NCI-H774 (cell line): ENCODE measurements at regions not wholly inside any gene's neighbourhood (a gene's known extent, or its start where the extent isn't known, plus 50 kb on each side); places are given as distances from the start of the nearest gene placed in this dataset.
"Not testable (repeated sequence)": the region's sequence is repeated elsewhere in the genome, so short reads cannot be mapped to it uniquely, and the experiment has no call there.

Experiments used
- DNase-seq: peaks from one replicate; lab custom pipeline; 2025; lab: John Stamatoyannopoulos, UW

- no peak for DNase-seq
Measured at GRCh38 chr5:158602981-158603380, 496.7 kb downstream of the EBF1 start.

GRCh38 chr5:158601118-158601517, 498.6 kb downstream of the EBF1 start:
- no peak for DNase-seq

- DNase-seq, result no peak
Measured at GRCh38 chr5:158600679-158601078, 499.0 kb downstream of the EBF1 start.

- no peak for DNase-seq
Measured at GRCh38 chr5:158599157-158599556, 500.6 kb downstream of the EBF1 start.

- DNase-seq, result no peak
Measured at GRCh38 chr5:158594595-158595242, 505.0 kb downstream of the EBF1 start.

GRCh38 chr5:158593925-158594324, 505.8 kb downstream of the EBF1 start:
- DNase-seq, result no peak

- DNase-seq, result no peak
Measured at GRCh38 chr5:158591301-158591863, 508.3 kb downstream of the EBF1 start.

GRCh38 chr5:158590746-158591300, 508.9 kb downstream of the EBF1 start:
- no peak for DNase-seq

GRCh38 chr5:158589939-158590338, 509.8 kb downstream of the EBF1 start:
- no peak for DNase-seq

GRCh38 chr5:158588617-158589016, 511.1 kb downstream of the EBF1 start:
- DNase-seq, result no peak

- DNase-seq, result no peak
Measured at GRCh38 chr5:158586054-158586453, 513.7 kb downstream of the EBF1 start.

- not testable (repeated sequence) for DNase-seq
Measured at GRCh38 chr5:158582669-158583068, 517.0 kb downstream of the EBF1 start.

GRCh38 chr5:158573829-158574228, 525.9 kb downstream of the EBF1 start:
- DNase-seq, result no peak

GRCh38 chr5:158570502-158570901, 529.2 kb downstream of the EBF1 start:
- no peak for DNase-seq

- DNase-seq, result no peak
Measured at GRCh38 chr5:158569534-158569933, 530.2 kb downstream of the EBF1 start.

- DNase-seq, result no peak
Measured at GRCh38 chr5:158565017-158565789, 534.5 kb downstream of the EBF1 start.

- DNase-seq, result no peak
Measured at GRCh38 chr5:158563760-158564390, 535.8 kb downstream of the EBF1 start.

- no peak for DNase-seq
Measured at GRCh38 chr5:158561562-158562190, 538.0 kb downstream of the EBF1 start.

- no peak for DNase-seq
Measured at GRCh38 chr5:158560170-158560569, 539.5 kb downstream of the EBF1 start.

- no peak for DNase-seq
Measured at GRCh38 chr5:158559643-158560042, 540.1 kb downstream of the EBF1 start.

- DNase-seq, result no peak
Measured at GRCh38 chr5:158559066-158559465, 540.6 kb downstream of the EBF1 start.

- DNase-seq, result no peak
Measured at GRCh38 chr5:158553962-158554336, 545.8 kb downstream of the EBF1 start.
